ENCODE measurements at regions not wholly inside any gene's neighbourhood (a gene's known extent, or its start where the extent isn't known, plus 50 kb on each side); places are given as distances from the start of the nearest gene placed in this dataset.
A peak's percentile ranks its signal among the peaks of the same experiment; 100 is the strongest.

DNA sequence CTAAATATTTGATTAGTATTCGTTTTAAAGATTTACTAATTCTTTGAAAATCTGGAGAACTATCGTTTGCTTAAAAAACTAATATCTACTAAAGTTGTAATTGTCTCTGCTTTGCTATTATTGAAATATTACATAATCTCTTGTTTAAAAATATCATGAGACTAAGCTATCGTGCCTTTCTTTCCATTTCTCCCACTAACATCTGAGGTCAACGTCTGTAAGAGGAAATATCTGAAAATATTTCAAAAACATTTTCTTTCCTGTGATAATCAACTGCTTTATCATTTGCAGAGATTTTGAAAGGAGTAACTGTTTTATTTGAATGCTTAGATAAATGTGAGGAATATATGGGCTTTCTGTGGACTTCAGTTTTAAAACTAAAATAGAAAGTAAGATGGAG lies 694.1 kb downstream of the USP25 start:
- Histone ChIP-seq H3K36me3 (ENCODE audit: insufficient read depth, low read length) (no peaks in the 10 kb centered on the region), H3K9ac (ENCODE audit: insufficient read length) (peak overlapping the region; percentile 94)
- DNase-seq (ENCODE audit: low read depth, low spot score): no peak

DNA sequence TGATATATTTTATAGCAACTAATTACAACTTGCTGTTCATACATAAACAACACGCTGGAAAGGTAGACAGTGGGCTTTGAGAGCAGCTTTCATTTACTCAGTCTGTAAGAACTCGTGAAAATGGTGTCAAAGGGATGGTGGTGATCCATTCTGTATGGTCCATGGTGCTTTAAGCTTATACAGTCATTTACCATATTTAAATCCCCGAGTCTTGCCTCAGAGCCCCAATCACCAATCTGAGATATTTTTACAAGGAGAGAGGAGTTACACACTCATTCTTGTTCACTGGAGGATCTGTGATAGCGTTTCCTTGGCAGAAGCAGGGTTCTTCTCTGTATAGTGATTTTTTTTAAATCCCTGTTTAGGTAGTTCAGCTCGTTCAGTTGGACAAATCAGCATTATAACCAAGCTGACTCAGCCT lies 694.6 kb downstream of the USP25 start:
- Histone ChIP-seq H3K9ac (ENCODE audit: insufficient read length) (peak overlapping the region; percentile 94), H3K36me3 (ENCODE audit: insufficient read depth, low read length) (no peaks in the 10 kb centered on the region), H3K9me3 (ENCODE audit: low read depth, low read length) (no peaks in the 10 kb centered on the region), H3K27ac (peak overlapping the region; percentile 98), H3K4me3 (peak overlapping the region; percentile 87)
- DNase-seq (ENCODE audit: low read depth, low spot score): no peak
- TF ChIP-seq POLR2AphosphoS5 (IDR thresholded peaks at IDR 0.05; ENCODE audit: borderline replicate concordance, low read depth, low read length): no peak

More for the DNA sequence above, 694.1 kb downstream of the USP25 start:
- TF ChIP-seq EZH2 (IDR thresholded peaks at IDR 0.05) (no peak), POLR2AphosphoS5 (IDR thresholded peaks at IDR 0.05; ENCODE audit: borderline replicate concordance, low read depth, low read length) (no peak), FOXP2 (optimal IDR thresholded peaks at IDR 0.05; ENCODE audit: control extremely low read depth, extremely low read length, insufficient read depth) (no peak)
- peak overlapping the region; percentile 98 for H3K27ac ChIP-seq
- H3K4me3 ChIP-seq: peak overlapping the region; percentile 87
- no peaks in the 10 kb centered on the region for H3K9me3 ChIP-seq (ENCODE audit: low read depth, low read length)

DNA sequence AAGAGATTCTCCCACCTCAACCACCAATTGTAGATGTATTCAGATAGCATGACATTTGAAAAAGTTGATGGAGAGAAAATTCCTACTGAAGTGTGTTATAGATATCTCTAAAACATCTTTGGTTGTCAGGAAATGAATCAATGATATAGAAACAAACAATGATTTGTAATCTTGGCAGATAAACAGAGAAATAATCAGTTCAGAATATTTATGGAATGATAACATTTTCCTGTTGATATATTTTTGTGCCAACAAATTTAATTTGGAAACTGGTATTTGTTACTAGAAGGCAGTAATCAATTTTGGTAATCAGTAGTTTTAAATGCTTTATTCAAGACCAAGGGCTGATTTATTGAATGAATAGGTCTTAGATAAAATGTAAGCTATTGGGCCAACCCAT lies 695.6 kb downstream of the USP25 start:
- no peak for DNase-seq (ENCODE audit: low read depth, low spot score)
- H3K9ac ChIP-seq (ENCODE audit: insufficient read length): no peak overlapping the region
- no peaks in the 10 kb centered on the region for H3K9me3 ChIP-seq (ENCODE audit: low read depth, low read length)
- H3K4me3 ChIP-seq: peak overlapping the region; percentile 87
- no peaks in the 10 kb centered on the region for H3K36me3 ChIP-seq (ENCODE audit: insufficient read depth, low read length)
- H3K27ac ChIP-seq: peak overlapping the region; percentile 98
- no peak for TF ChIP-seq POLR2AphosphoS5 (IDR thresholded peaks at IDR 0.05; ENCODE audit: borderline replicate concordance, low read depth, low read length)
- TF ChIP-seq EZH2 (IDR thresholded peaks at IDR 0.05): no peak
- no peak for TF ChIP-seq FOXP2 (optimal IDR thresholded peaks at IDR 0.05; ENCODE audit: control extremely low read depth, extremely low read length, insufficient read depth)

DNA sequence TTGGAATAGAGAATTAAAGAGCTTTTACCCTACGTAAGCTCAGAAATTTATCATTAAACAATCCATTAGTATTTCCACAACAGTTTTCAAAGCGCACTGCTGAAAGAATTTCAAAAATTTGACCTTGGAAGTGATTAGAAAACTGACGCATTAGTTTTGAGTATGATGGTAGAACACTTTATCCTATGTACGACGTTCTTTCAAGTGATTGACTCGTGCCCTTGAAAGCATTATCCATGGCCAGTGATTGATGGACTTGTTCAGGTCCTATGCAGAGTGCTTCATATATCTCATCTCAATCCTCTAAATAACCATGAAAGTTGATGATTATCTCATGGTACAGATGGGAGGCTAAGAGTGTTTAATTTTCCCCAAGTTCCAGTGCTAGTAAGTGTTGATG lies 697.2 kb downstream of the USP25 start:
- no peak for DNase-seq (ENCODE audit: low read depth, low spot score)
- TF ChIP-seq FOXP2 (optimal IDR thresholded peaks at IDR 0.05; ENCODE audit: control extremely low read depth, extremely low read length, insufficient read depth) (no peak), POLR2AphosphoS5 (IDR thresholded peaks at IDR 0.05; ENCODE audit: borderline replicate concordance, low read depth, low read length) (no peak), EZH2 (IDR thresholded peaks at IDR 0.05) (no peak)
- H3K9me3 ChIP-seq (ENCODE audit: low read depth, low read length): no peaks in the 10 kb centered on the region
- no peak overlapping the region for H3K4me3 ChIP-seq
- no peak overlapping the region for H3K27ac ChIP-seq
- no peaks in the 10 kb centered on the region for H3K36me3 ChIP-seq (ENCODE audit: insufficient read depth, low read length)
- no peak overlapping the region for H3K9ac ChIP-seq (ENCODE audit: insufficient read length)

DNA sequence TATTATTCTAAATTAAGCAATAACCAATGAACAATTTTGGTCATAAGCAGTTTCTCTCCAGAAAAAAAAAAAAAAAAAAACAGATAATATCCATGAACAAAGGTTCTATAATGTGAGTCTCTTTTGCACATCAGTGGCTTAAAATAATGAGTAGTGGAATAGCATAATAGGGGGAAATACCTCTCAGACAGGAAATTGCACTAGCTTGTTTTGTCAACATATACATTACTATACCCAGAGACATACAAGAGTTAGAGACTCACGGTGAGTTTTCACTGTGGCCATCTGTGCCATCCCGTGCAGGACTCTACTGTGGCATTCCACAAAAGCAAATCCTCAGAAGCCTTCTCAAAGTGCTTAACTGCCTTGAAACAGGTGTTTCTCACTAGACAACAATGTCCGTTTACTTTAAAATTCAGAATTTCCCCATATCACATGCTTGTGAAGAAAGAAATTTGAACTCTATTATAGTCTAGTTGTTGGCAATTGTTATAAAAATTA lies 697.9 kb downstream of the USP25 start:
- no peaks in the 10 kb centered on the region for H3K9me3 ChIP-seq (ENCODE audit: low read depth, low read length)
- H3K9ac ChIP-seq (ENCODE audit: insufficient read length): no peak overlapping the region
- no peak overlapping the region for H3K4me3 ChIP-seq
- H3K27ac ChIP-seq: peak overlapping the region; percentile 15; the same call in 1 of the 2 replicates
- no peaks in the 10 kb centered on the region; the same call in 1 of the 2 replicates for H3K36me3 ChIP-seq (ENCODE audit: insufficient read depth, low read length)
- TF ChIP-seq POLR2AphosphoS5 (IDR thresholded peaks at IDR 0.05; ENCODE audit: borderline replicate concordance, low read depth, low read length): no peak
- no peak for TF ChIP-seq EZH2 (IDR thresholded peaks at IDR 0.05)
- no peak for TF ChIP-seq FOXP2 (optimal IDR thresholded peaks at IDR 0.05; ENCODE audit: control extremely low read depth, extremely low read length, insufficient read depth)
- DNase-seq (ENCODE audit: low read depth, low spot score): no peak

DNA sequence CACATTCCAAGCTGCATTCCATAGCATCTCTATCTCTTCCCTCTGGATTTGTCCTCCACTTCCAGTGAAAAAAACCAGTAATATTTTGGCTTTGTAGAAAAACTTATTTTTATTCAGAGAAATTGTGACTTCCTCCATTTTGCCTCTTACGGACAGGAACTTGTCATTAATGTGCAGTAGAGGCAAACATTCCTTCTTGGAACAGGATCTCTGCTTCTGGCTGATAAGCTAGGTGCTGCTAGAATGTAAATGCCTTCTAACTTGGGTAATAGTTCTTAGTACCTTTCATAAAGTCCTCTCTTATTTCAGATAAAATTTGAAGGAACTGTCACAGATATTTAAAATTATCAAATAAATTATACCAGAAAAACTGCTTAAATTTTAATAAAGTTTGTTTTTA lies 707.8 kb downstream of the USP25 start:
- no peaks in the 10 kb centered on the region for H3K36me3 ChIP-seq (ENCODE audit: insufficient read depth, low read length)
- no peaks in the 10 kb centered on the region for H3K9me3 ChIP-seq (ENCODE audit: low read depth, low read length)
- no peak overlapping the region for H3K4me3 ChIP-seq
- no peak overlapping the region for H3K9ac ChIP-seq (ENCODE audit: insufficient read length)
- DNase-seq (ENCODE audit: low read depth, low spot score): no peak
- TF ChIP-seq FOXP2 (optimal IDR thresholded peaks at IDR 0.05; ENCODE audit: control extremely low read depth, extremely low read length, insufficient read depth) (no peak), POLR2AphosphoS5 (IDR thresholded peaks at IDR 0.05; ENCODE audit: borderline replicate concordance, low read depth, low read length) (no peak), EZH2 (IDR thresholded peaks at IDR 0.05) (no peak)
- H3K27ac ChIP-seq: no peak overlapping the region

DNA sequence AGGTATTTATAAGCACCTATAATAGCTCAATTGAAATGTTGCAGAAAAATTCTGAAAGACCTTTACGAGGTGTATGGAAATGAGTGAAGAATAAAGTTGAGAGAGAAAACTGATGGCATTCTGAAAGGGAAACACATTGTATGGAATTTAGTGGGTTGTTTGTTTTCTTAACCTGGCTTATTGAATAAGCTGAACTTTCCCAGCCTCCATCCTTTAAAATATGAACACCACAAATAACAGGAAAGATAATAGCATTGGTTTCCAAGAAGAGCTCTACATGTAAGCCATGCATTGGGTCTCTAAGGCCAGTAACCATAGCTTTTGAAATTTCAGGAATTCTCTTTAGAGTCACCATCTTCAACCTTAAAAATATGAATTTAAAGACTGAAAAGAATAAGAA lies 709.0 kb downstream of the USP25 start:
- Histone ChIP-seq H3K9ac (ENCODE audit: insufficient read length) (no peak overlapping the region), H3K4me3 (no peak overlapping the region), H3K27ac (no peak overlapping the region), H3K9me3 (ENCODE audit: low read depth, low read length) (no peaks in the 10 kb centered on the region), H3K36me3 (ENCODE audit: insufficient read depth, low read length) (no peaks in the 10 kb centered on the region)
- TF ChIP-seq EZH2 (IDR thresholded peaks at IDR 0.05) (no peak), FOXP2 (optimal IDR thresholded peaks at IDR 0.05; ENCODE audit: control extremely low read depth, extremely low read length, insufficient read depth) (no peak), POLR2AphosphoS5 (IDR thresholded peaks at IDR 0.05; ENCODE audit: borderline replicate concordance, low read depth, low read length) (no peak)
- DNase-seq (ENCODE audit: low read depth, low spot score): no peak

DNA sequence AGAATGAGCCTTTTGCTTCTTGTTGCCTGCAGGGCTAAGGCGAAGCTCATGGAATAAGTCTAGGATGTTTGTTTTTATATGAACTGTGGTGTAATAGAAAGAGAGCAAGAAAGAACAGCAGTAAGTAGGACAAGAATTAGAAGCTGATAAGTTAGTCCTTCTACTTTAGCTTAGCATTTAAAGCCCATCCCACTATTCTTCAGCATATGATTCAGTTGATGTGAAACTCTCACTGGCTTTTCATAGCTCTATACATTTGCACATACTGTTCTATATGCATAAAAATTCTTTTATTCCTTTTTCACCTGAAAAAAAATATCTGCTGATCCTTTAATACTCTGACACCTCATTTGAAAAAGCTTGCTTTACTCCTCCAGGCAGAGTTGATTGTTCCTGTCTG lies 712.0 kb downstream of the USP25 start:
- Histone ChIP-seq H3K9ac (ENCODE audit: insufficient read length) (no peak overlapping the region), H3K27ac (peak overlapping the region; percentile 62), H3K4me3 (no peak overlapping the region), H3K9me3 (ENCODE audit: low read depth, low read length) (no peaks in the 10 kb centered on the region), H3K36me3 (ENCODE audit: insufficient read depth, low read length) (no peaks in the 10 kb centered on the region)
- TF ChIP-seq FOXP2 (optimal IDR thresholded peaks at IDR 0.05; ENCODE audit: control extremely low read depth, extremely low read length, insufficient read depth) (no peak), EZH2 (IDR thresholded peaks at IDR 0.05) (no peak), POLR2AphosphoS5 (IDR thresholded peaks at IDR 0.05; ENCODE audit: borderline replicate concordance, low read depth, low read length) (no peak)
- no peak for DNase-seq (ENCODE audit: low read depth, low spot score)

DNA sequence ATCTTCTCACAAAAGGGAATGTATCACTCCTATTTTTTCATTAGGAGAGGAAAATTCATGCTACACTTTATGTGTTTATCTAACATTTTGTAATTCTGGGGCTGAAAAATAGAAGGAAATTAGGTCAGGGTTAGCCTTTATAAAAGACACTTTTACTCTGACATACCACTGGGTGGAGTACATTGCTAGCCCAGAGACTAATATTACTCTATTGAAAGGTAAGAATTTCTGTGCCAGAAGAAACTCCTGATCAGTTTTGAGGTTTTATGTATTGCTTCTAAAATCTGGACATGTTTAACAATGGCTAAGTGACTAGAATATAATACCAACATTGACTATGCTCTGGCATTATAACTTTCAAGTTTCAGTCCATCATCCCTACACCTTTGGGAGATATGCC lies 724.6 kb downstream of the USP25 start:
- Histone ChIP-seq H3K36me3 (ENCODE audit: insufficient read depth, low read length) (no peaks in the 10 kb centered on the region; the same call in 1 of the 2 replicates), H3K9ac (ENCODE audit: insufficient read length) (no peak overlapping the region), H3K4me3 (no peak overlapping the region), H3K27ac (no peak overlapping the region), H3K9me3 (ENCODE audit: low read depth, low read length) (0 out of 2 replicates have a peak, but pooled peaks cover 4% of the 10 kb centered on the region)
- TF ChIP-seq FOXP2 (optimal IDR thresholded peaks at IDR 0.05; ENCODE audit: control extremely low read depth, extremely low read length, insufficient read depth) (no peak), POLR2AphosphoS5 (IDR thresholded peaks at IDR 0.05; ENCODE audit: borderline replicate concordance, low read depth, low read length) (no peak), EZH2 (IDR thresholded peaks at IDR 0.05) (no peak)
- no peak for DNase-seq (ENCODE audit: low read depth, low spot score)

All from SK-N-MC (cell line).